Keratinocyte (primary cell): ENCODE measurements at regions not wholly inside any gene's neighbourhood (a gene's known extent, or its start where the extent isn't known, plus 50 kb on each side); places are given as distances from the start of the nearest gene placed in this dataset.

Experiments used
- DNase-seq: peaks from one replicate; pipeline ENCODE4 v3.0.0-alpha.2; 2011; ENCODE audit warnings: low read depth, missing footprints, low spot score
- FAIRE-seq: peaks from 2 replicates; lab custom pipeline; 2011; peaks lifted over from hg19 to GRCh38; lab: Jason Lieb, UNC
- H2AFZ ChIP-seq: 2 replicates; pipeline ENCODE4 v1.6.0; 2012; ENCODE audit warnings: low read length, control low read depth, inconsistent platforms; ENCODE audit not compliant: control insufficient read depth
- H3K27ac ChIP-seq: 2 replicates; pipeline ENCODE4 v1.5.1; 2011; ENCODE audit warnings: low read length; ENCODE audit not compliant: control insufficient read depth, insufficient read depth
- H3K27me3 ChIP-seq: 3 replicates; pipeline ENCODE4 v1.6.0; 2011; ENCODE audit warnings: low read length; ENCODE audit not compliant: control insufficient read depth, insufficient read depth; ENCODE audit errors: extremely low read depth
- H3K36me3 ChIP-seq, 2 experiments: 2 replicates in 1 of 2; 3 replicates in 1 of 2; pipeline ENCODE4 v1.5.1; 2011; ENCODE audit warnings: low read length in 2 of 2, mild to moderate bottlenecking in 1 of 2; ENCODE audit not compliant: control insufficient read depth in 2 of 2, insufficient read depth in 2 of 2; ENCODE audit errors: extremely low read depth in 1 of 2
- H3K4me1 ChIP-seq: 3 replicates; pipeline ENCODE4 v1.5.1; 2011; ENCODE audit warnings: low read length; ENCODE audit not compliant: control insufficient read depth, insufficient read depth; ENCODE audit errors: extremely low read depth
- H3K4me2 ChIP-seq: 3 replicates; pipeline ENCODE4 v1.6.0; 2011; ENCODE audit warnings: low read depth, low read length; ENCODE audit not compliant: control insufficient read depth, insufficient read depth; ENCODE audit errors: extremely low read depth
- H3K4me3 ChIP-seq, 3 experiments: fragments of 200-600 bp in 1 of 3; sonication (generic) in 1 of 3; 2 replicates in 2 of 3; 3 replicates in 1 of 3; pipeline ENCODE4 v1.5.1; 2011 to 2016; ENCODE audit warnings: low read length in 3 of 3, mild to moderate bottlenecking in 3 of 3, control low read depth in 2 of 3, inconsistent platforms in 1 of 3, low read depth in 1 of 3, mixed read lengths in 1 of 3, mixed run types in 1 of 3, moderate library complexity in 1 of 3; ENCODE audit not compliant: control insufficient read depth in 2 of 3, insufficient read depth in 2 of 3; ENCODE audit errors: extremely low read depth in 1 of 3
- H3K79me2 ChIP-seq: 2 replicates; pipeline ENCODE4 v1.6.0; 2012; ENCODE audit warnings: low read length; ENCODE audit not compliant: control insufficient read depth, insufficient read depth
- H3K9ac ChIP-seq: 3 replicates; pipeline ENCODE4 v1.6.0; 2011; ENCODE audit warnings: low read length; ENCODE audit not compliant: control insufficient read depth, insufficient read depth; ENCODE audit errors: extremely low read depth
- H3K9me1 ChIP-seq: 3 replicates; pipeline ENCODE4 v1.6.0; 2011; ENCODE audit warnings: low read length; ENCODE audit not compliant: control insufficient read depth, insufficient read depth; ENCODE audit errors: extremely low read depth
- H3K9me3 ChIP-seq: 2 replicates; pipeline ENCODE4 v1.5.1; 2012; ENCODE audit warnings: low read depth, low read length; ENCODE audit not compliant: control insufficient read depth
- H4K20me1 ChIP-seq: 3 replicates; pipeline ENCODE4 v1.6.0; 2011; ENCODE audit warnings: low read length; ENCODE audit not compliant: control insufficient read depth, insufficient read depth; ENCODE audit errors: extremely low read depth
- CTCF ChIP-seq, 3 experiments: IDR thresholded peaks in 1 of 3; conservative IDR thresholded peaks in 1 of 3; optimal IDR thresholded peaks in 1 of 3; 2 replicates in 2 of 3; 3 replicates in 1 of 3; pipeline versions ENCODE3 to v1.5.1; 2011; ENCODE audit warnings: low read length in 3 of 3, mild to moderate bottlenecking in 3 of 3, moderate library complexity in 2 of 3, control low read depth in 1 of 3, inconsistent platforms in 1 of 3; ENCODE audit not compliant: insufficient read depth in 2 of 3; ENCODE audit errors: extremely low read depth in 1 of 3
- EZH2 ChIP-seq: IDR thresholded peaks from one replicate; pipeline ENCODE4 v1.6.1; 2012; ENCODE audit warnings: inconsistent platforms, mild to moderate bottlenecking, low read length, moderate library complexity
- dilution Hi-C: fragments of 300-500 bp; cut with MboI; formaldehyde crosslinking; loops from one replicate; pipeline ENCODE4 v1.7.0; 2020; ENCODE audit warnings: low sequenced_read_pairs; ENCODE audit not compliant: extremely low pct_ligation_motif_present

- H3K4me1 ChIP-seq: peaks cover 32% of the 10 kb centered on the region
- no peaks in the 10 kb centered on the region for H3K79me2 ChIP-seq
- H4K20me1 ChIP-seq: no peaks in the 10 kb centered on the region
- DNase-seq (no peak), FAIRE-seq (no peak)
- peak overlapping the region; percentile 32 for H3K27ac ChIP-seq
- TF ChIP-seq EZH2: no peak
- TF ChIP-seq CTCF (optimal IDR thresholded peaks at IDR 0.05 in 1 of 3, IDR thresholded peaks at IDR 0.05 in 1 of 3, conservative IDR thresholded peaks at IDR 0.05 in 1 of 3; ENCODE audit: extremely low read depth in 1 of 3, insufficient read depth in 2 of 3, low read length in 3 of 3): no peak
- no peak overlapping the region for H3K4me3 ChIP-seq
- H3K27me3 ChIP-seq: no peaks in the 10 kb centered on the region
- H3K36me3 ChIP-seq: no peaks in the 10 kb centered on the region
- H3K4me2 ChIP-seq: no peak overlapping the region
- H3K9me1 ChIP-seq: no peaks in the 10 kb centered on the region
- H3K9ac ChIP-seq: no peak overlapping the region
- H2AFZ ChIP-seq: no peak overlapping the region
- dilution Hi-C loops: no loop called here
- peaks cover 2% of the 10 kb centered on the region for H3K9me3 ChIP-seq
These were observed 211.2 kb downstream of the NUAK1 start for GRCh38 chr12:105927564-105927963.

GRCh38 chr12:105928436-105928835, 210.3 kb downstream of the NUAK1 start:
- no peaks in the 10 kb centered on the region for H3K36me3 ChIP-seq
- FAIRE-seq (peak; percentile 99), DNase-seq (peak; percentile 66)
- peak overlapping the region; percentile 20 for H2AFZ ChIP-seq
- dilution Hi-C loops: no loop called here
- H3K4me3 ChIP-seq: no peak overlapping the region
- no peak overlapping the region for H3K9ac ChIP-seq
- peak overlapping the region; percentile 15 for H3K4me2 ChIP-seq
- H3K9me3 ChIP-seq: peaks cover 2% of the 10 kb centered on the region
- H3K9me1 ChIP-seq: no peaks in the 10 kb centered on the region
- peak overlapping the region; percentile 32 for H3K27ac ChIP-seq
- H3K27me3 ChIP-seq: no peaks in the 10 kb centered on the region
- no peak for TF ChIP-seq CTCF (optimal IDR thresholded peaks at IDR 0.05 in 1 of 3, IDR thresholded peaks at IDR 0.05 in 1 of 3, conservative IDR thresholded peaks at IDR 0.05 in 1 of 3; ENCODE audit: extremely low read depth in 1 of 3, insufficient read depth in 2 of 3, low read length in 3 of 3)
- TF ChIP-seq EZH2: no peak
- no peaks in the 10 kb centered on the region for H3K79me2 ChIP-seq
- H4K20me1 ChIP-seq: no peaks in the 10 kb centered on the region
- H3K4me1 ChIP-seq: peaks cover 32% of the 10 kb centered on the region
